ENCODE measurements at regions not wholly inside any gene's neighbourhood (a gene's known extent, or its start where the extent isn't known, plus 50 kb on each side); places are given as distances from the start of the nearest gene placed in this dataset.

DNA sequence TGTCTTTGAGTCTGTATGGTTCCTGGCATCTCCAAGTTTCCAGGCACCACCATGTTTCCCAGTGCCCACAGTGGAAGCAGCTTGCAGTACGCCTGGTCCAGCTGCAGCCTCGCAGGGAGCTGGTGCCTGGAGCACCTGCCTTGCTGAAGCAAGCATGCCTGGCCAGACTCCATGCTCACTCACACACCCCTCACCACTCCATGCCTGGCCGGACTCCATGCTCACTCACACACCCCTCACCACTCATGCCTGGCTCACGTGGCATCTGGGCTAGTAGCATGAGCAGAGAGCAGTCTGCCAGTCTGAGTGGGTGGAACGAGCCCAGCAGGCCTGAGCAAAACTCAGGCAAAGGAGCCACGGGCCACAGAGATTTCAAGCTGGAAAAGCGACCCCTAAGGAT, 214.3 kb downstream of the TFAP2C start:
- H3K4me2 ChIP-seq = no peak overlapping the region
- H3K9me3 ChIP-seq (ENCODE audit: low read depth) = no peaks in the 10 kb centered on the region
- no peak overlapping the region for H3K9ac ChIP-seq
- H3K36me3 Mint-ChIP-seq = no peaks in the 10 kb centered on the region
- no peak overlapping the region for H3K27ac Mint-ChIP-seq
- no peaks in the 10 kb centered on the region for H3F3A ChIP-seq (ENCODE audit: low read depth)
- H3K4me1 ChIP-seq = no peaks in the 10 kb centered on the region
- peaks cover 18% of the 10 kb centered on the region for H3K4me1 Mint-ChIP-seq
- no peaks in the 10 kb centered on the region for H3K36me3 ChIP-seq
- no peak overlapping the region for H3K4me3 Mint-ChIP-seq
- DNase-seq (ENCODE audit: low spot score) = no peak
- no peaks in the 10 kb centered on the region for H3K27me3 ChIP-seq
- H3K27me3 Mint-ChIP-seq (ENCODE audit: insufficient read depth, low read depth) = peaks cover 3% of the 10 kb centered on the region
- H4K20me1 ChIP-seq (ENCODE audit: low read depth) = no peaks in the 10 kb centered on the region
- H3K9me3 Mint-ChIP-seq = peaks cover 2% of the 10 kb centered on the region
- no peaks in the 10 kb centered on the region for H3K79me2 ChIP-seq (ENCODE audit: low read depth)
- H3K4me3 ChIP-seq = no peak overlapping the region
- TF ChIP-seq EZH2phosphoT487 (IDR thresholded peaks at IDR 0.05) = no peak
- no peak for TF ChIP-seq EZH2 (IDR thresholded peaks at IDR 0.05)
- TF ChIP-seq, protein P1, sequence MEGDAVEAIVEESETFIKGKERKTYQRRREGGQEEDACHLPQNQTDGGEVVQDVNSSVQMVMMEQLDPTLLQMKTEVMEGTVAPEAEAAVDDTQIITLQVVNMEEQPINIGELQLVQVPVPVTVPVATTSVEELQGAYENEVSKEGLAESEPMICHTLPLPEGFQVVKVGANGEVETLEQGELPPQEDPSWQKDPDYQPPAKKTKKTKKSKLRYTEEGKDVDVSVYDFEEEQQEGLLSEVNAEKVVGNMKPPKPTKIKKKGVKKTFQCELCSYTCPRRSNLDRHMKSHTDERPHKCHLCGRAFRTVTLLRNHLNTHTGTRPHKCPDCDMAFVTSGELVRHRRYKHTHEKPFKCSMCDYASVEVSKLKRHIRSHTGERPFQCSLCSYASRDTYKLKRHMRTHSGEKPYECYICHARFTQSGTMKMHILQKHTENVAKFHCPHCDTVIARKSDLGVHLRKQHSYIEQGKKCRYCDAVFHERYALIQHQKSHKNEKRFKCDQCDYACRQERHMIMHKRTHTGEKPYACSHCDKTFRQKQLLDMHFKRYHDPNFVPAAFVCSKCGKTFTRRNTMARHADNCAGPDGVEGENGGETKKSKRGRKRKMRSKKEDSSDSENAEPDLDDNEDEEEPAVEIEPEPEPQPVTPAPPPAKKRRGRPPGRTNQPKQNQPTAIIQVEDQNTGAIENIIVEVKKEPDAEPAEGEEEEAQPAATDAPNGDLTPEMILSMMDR (IDR thresholded peaks at IDR 0.05) = no peak
- H2AFZ ChIP-seq (replicated peaks) = peak overlapping the region; percentile 6
- no peak overlapping the region for H3K27ac ChIP-seq

DNA sequence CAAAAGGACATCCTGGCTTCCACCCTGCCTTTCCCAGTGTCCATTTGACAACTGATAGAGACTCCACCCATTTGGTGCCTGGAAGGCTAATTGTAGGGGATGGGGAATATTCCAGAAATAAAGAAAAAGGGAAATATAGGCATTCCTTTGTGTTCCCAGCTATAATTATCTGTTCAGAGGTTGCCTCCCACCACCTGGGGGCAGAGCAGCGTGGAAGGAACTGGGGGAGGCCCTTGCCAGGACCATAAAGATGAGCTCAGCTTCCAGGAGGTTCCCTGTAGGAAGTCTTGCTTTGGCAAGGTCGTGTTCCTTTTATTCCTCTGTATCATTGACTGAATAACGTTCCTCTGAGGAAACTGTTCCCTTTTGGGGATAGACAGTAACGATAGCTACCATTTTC, 214.7 kb downstream of the TFAP2C start:
- no peak overlapping the region for H3K27ac Mint-ChIP-seq
- Histone ChIP-seq H3K79me2 (ENCODE audit: low read depth) (no peaks in the 10 kb centered on the region), H3K27me3 (no peaks in the 10 kb centered on the region), H2AFZ (replicated peaks) (peak overlapping the region; percentile 6), H3K4me1 (no peaks in the 10 kb centered on the region), H4K20me1 (ENCODE audit: low read depth) (no peaks in the 10 kb centered on the region), H3K4me3 (no peak overlapping the region), H3K36me3 (no peaks in the 10 kb centered on the region), H3K9me3 (ENCODE audit: low read depth) (no peaks in the 10 kb centered on the region), H3K4me2 (no peak overlapping the region), H3F3A (ENCODE audit: low read depth) (no peaks in the 10 kb centered on the region), H3K27ac (no peak overlapping the region), H3K9ac (no peak overlapping the region)
- peaks cover 2% of the 10 kb centered on the region for H3K9me3 Mint-ChIP-seq
- no peak overlapping the region for H3K4me3 Mint-ChIP-seq
- TF ChIP-seq EZH2phosphoT487 (IDR thresholded peaks at IDR 0.05) (no peak), EZH2 (IDR thresholded peaks at IDR 0.05) (no peak)
- TF ChIP-seq, protein P1 (IDR thresholded peaks at IDR 0.05) = peak; percentile 49
- no peak for DNase-seq (ENCODE audit: low spot score)
- H3K36me3 Mint-ChIP-seq = no peaks in the 10 kb centered on the region
- peaks cover 18% of the 10 kb centered on the region for H3K4me1 Mint-ChIP-seq
- peaks cover 4% of the 10 kb centered on the region for H3K27me3 Mint-ChIP-seq (ENCODE audit: insufficient read depth, low read depth)

DNA sequence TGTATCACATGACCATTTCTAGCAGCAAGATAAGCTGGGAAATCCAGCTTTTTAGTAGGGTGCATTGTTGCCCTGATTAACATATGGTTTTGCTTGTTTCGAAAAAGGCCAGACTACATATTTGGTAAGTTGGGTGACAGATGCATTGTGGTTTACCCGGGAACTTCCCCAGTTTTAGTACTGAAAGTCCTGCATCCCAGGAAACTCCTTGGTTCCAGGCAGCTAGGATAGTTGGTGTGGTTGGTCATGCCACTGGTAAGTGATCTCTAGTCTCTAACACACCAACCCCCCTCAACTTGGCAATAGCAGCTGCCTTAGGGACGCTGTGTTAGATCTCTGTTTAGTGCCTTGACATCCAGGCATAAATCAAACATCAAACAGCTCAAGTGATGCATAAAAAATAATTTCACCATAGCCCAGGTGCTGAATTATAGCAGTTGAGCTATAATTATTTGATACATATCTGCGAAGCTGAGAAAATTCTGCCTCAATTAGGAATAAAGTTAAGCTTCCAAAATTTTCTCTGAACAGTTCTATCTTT, 216.5 kb downstream of the TFAP2C start:
- no peak overlapping the region for H3K4me3 ChIP-seq
- no peak overlapping the region for H3K27ac Mint-ChIP-seq
- no peaks in the 10 kb centered on the region for H3K27me3 ChIP-seq
- no peaks in the 10 kb centered on the region for H3F3A ChIP-seq (ENCODE audit: low read depth)
- DNase-seq (ENCODE audit: low spot score) = no peak
- no peak overlapping the region for H3K9ac ChIP-seq
- H3K27ac ChIP-seq = no peak overlapping the region
- H3K4me2 ChIP-seq = no peak overlapping the region
- no peaks in the 10 kb centered on the region for H4K20me1 ChIP-seq (ENCODE audit: low read depth)
- H3K4me1 ChIP-seq = no peaks in the 10 kb centered on the region
- no peak overlapping the region for H2AFZ ChIP-seq (replicated peaks)
- H3K36me3 ChIP-seq = no peaks in the 10 kb centered on the region
- H3K4me3 Mint-ChIP-seq = no peak overlapping the region
- no peaks in the 10 kb centered on the region for H3K36me3 Mint-ChIP-seq
- H3K9me3 Mint-ChIP-seq = no peaks in the 10 kb centered on the region
- no peaks in the 10 kb centered on the region for H3K79me2 ChIP-seq (ENCODE audit: low read depth)
- no peaks in the 10 kb centered on the region for H3K9me3 ChIP-seq (ENCODE audit: low read depth)
- H3K4me1 Mint-ChIP-seq = peaks cover 12% of the 10 kb centered on the region
- no peak for TF ChIP-seq EZH2phosphoT487 (IDR thresholded peaks at IDR 0.05)
- TF ChIP-seq, protein P1 (IDR thresholded peaks at IDR 0.05) = no peak
- TF ChIP-seq EZH2 (IDR thresholded peaks at IDR 0.05) = no peak
- H3K27me3 Mint-ChIP-seq (ENCODE audit: insufficient read depth, low read depth) = peaks cover 11% of the 10 kb centered on the region
